GM19025 (cell line): ENCODE measurements at regions not wholly inside any gene's neighbourhood (a gene's known extent, or its start where the extent isn't known, plus 50 kb on each side); places are given as distances from the start of the nearest gene placed in this dataset.

Experiments
- ATAC-seq: cut with Tn5 transposase; IDR thresholded peaks from one replicate; pipeline ENCODE4 v1.9.1; 2021; ENCODE audit warnings: mild to moderate bottlenecking, low read depth, moderate library complexity; ENCODE audit not compliant: unreplicated experiment

DNA sequence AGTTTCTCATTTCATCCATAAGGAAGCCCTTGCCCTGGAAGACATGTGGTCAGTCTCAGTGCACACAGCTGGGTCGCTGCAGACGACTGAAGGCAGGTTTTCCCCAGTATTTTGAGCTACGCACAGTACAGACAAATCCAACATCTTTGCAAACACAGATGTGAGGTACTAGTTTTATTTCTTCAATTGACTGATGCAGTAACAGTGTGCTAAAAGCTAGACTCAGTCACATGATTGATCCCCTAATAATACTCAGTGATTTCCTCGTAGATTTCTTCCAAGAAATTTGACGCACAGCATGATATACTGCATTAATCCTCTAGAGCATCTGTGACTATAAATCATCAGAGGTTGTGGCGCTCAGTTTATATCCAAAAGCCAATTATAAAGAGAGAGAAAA, 346.1 kb downstream of the DIRAS2 start:
- ATAC-seq = no peak

DNA sequence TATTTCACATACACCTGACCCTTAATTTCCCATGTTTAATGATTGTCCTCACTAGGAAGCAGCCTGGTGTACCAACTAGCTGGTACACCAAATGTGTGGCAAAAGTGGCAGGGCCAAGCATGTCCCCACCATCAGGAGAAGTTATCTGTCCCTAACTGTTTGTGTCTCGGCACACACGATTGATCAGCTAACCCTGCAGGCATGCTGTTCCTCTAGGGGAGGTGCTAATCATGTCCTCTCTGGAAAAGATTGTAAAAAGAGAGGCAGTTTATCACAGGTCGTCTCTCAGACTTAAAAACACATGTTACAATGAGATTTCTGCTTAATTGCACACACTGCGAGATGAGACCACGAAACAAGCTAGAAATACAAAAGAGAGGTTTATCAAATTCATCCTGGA, 342.7 kb downstream of the DIRAS2 start:
- no peak for ATAC-seq

DNA sequence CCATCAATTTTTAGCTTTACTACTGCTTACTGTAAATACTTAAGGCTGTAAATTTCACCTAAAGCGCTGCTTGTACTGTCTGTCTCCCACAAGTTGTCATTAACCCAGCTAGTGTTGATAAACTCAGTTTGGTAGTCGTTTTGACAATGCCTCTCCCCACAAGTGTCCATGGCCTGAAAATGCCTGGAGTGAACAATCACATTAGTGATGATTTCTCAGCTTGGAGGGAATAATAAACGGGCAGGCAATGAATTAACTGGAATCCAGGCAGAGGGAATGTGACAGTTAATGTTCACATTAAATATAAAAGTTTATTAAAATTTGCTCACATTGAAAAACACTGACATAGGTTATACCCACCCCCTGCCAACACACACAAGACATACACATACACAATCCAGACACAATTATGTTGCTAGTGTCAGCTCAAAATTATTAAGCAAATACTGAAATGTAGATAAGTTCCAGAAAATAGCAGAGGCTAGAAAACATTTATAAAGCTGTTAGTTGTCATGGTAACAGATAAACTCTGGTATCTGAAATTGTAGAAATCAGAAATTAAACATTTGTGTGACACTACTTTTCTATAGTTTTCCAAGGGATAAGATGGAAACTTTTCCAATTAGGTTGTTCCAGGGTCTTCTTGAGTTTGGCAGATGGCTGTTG, 341.9 kb downstream of the DIRAS2 start:
- no peak for ATAC-seq

DNA sequence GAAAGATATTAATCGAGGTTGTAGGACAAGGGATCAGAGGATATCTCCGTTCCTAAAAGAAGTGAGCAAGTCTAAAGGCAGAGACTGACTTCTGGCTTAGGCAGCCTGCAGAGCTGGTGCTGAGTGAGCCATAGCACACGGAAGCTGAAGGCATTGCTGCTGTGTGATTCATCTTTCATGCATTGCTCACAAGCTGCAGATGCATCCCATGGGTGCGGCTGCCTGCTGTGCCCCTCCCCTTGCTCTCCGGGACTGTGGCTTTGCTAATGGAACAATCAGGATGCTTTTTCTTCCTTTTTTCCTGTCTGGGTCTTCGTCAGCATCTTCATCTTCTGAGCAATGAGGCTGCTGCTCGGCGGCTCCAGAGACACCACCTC, 341.4 kb downstream of the DIRAS2 start:
- no peak for ATAC-seq

DNA sequence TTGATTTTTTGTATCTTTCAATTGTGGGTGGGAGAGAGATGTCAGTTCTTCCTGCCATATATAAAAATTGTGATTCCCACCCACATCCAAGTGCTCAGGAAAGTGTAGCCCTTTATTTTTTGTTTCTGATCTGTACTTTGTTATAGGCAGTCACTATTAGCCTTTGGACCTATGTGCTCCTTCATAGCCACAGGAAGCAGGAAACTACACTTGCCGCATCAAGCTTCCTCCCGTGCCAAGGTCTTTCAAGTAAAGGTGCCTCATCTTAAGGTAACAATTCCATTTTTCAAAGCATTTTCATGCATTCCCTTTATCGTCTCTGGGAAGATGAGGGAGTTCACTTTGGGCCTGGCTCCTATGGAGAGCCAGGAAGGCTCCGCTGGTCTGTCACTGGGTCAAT, 339.0 kb downstream of the DIRAS2 start:
- ATAC-seq = no peak

DNA sequence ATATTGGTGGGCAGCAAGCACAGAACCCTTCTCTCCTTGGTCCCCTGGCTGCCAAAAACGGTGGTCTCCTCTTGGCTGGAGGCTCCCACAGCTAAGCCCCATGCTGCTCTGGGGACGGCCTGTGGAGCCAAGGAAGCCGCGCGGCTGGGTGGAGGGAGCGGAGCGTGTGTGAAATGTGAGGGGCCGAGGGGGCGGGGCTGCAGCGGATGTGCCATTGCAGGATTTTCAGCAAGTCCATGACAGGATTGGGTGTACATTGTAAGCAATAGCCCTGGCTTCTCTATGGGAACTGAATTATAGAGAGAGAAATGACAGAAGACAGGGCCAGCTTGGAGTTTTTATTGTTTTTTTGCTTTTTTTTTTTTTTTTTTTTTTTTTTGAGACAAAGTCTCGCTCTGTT, 336.5 kb downstream of the DIRAS2 start:
- no peak for ATAC-seq

DNA sequence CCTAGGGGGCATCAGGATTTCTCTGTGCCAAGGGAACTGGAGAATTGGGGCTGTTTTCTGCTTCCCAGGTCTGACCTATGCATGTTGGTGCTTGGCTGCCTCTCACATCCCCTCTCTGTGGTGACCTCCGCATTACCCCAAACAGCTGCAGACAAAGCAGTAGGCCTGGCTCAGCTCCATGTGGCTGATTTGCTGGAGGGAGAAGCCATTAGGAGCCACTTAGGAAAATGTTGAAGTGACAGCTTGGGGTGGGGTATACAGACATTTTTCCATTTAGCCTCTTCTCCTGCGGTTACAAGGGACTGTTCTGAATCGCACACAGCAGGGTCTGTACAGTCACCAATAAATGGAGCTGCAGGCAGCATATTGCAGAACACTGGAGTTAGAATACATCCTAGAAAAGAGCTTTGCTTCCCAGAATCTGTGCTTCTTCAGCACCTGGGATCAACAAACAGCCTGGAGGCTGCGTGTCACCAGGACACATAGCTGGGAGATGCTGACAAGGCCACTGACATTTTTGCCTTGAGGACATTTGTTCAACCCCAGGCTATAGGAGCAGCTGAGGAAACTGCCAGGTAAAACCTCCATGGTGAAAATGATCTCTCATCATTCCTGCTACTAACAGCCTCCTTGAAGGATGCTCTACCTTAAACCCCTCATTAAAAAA, 335.3 kb downstream of the DIRAS2 start:
- ATAC-seq = no peak

DNA sequence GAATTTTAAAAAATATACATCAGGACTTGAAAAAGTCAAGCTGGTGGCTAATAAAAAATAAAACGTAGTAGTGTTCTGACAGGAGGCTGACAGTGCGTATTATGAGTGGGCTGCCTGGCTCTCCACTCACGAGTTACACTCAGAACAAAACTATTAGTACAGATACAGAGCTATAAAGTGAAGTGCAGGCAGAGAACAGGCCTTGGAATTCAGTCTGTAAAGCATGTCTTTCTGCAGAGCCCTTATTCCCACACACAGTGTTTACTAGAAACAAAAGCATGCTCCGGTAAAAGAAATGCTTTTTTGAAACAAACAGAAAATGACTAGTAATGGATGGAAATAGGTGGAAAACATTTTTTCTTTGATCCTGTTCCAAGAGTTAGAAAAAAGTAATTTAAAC, 334.7 kb downstream of the DIRAS2 start:
- ATAC-seq = no peak

DNA sequence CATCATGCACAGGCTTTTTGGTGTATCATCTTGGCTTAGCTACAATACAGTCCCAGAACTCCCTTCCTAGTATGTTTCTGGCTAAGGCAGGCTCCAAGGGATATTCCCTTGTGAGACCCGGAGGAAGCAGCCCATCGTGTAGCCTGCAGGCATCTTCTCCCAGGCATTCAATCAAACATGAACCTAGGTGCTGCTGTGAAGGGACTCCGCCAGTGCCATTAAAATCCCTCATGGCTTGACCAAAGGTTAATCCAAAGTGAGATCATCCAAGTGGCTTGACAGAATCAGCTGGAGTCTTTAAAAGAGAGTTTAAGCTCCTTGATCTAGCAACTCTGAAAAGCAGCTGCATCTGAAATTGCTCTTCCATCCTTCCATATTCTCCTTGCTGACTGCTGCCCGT, 333.9 kb downstream of the DIRAS2 start:
- ATAC-seq = no peak

DNA sequence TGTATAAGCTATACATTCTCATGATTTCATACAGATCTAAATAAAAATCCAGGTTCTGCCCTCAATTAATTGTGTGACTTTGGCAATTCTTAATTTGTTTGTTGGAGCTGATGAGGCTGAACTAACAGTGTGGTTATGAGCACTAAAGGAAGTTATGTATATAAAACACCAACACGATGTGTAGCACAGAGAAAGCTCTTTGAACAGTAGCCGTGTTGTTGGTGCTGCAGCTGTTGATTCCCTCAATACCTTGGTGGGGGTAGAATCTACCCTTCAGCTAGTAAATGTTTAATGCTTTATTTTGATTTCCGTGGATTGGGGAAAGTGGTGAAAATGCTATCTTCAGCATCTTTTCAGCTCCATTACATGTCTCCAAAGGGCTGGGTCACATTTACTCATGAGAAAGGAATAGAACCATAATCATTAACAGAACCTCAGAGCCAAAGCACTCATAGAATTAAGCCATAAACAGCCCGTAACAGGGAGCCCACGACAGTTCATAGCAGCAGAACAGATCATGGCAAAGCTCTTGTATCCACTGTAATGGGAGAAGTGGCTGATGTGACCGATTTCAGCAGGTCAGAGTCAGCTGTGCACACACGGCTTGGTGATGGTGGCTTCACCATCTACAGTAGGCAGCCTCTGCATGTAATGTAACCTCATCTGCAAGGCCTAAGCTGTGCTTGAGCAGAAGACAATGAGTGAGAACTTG, 332.7 kb downstream of the DIRAS2 start:
- ATAC-seq = no peak

DNA sequence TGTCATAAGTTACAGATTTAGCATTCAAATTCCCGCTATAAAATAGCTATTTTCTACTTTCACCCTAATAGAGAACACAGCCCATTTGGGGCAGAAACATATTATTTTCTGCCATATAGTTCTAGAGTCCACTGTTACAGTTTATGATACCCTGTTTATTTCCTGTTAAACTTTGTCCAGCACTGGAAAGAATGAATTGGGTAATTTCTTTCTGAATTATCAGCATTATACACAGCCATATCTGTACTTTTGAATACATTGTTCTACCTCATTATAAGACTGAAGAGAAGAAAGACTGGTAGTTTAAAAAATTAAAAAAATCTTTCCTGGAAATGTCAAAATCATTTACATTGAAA, 332.1 kb downstream of the DIRAS2 start:
- no peak for ATAC-seq

DNA sequence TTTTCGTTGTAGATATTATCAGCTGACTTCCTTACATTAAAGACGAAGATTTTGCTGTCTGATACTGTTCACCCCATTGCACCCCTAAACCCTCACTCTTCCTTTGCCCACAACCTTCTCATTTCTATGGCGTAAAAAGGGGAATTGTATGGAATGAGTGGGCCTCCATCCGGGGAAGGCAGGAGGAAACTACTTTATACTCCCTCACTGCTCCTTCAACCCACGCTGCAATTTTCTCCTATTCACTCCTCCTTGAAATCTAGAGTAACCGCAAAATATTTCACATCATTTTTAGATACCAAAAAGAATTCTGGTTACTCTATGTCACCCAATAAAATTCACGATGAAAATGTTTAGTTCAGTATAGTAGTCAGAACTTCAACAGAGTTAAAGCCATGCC, 330.8 kb downstream of the DIRAS2 start:
- ATAC-seq = no peak

DNA sequence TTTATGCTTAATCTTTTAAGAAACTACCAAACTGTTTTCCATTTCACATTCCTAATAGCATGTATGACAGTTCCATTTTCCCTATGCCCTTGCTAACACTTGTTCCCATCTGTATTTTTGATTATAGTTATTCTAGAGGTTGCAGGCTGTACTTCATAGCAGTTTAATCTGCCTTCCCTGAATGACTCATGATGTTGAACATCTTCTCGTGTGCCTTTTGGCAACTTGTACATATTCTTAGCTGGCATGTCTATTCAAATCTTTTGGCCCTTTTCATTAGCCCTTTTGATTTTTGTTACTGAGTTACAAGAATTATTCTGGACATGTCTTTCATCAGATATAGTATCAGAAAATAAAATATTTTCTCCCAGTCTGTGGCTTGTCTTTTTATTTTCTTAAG, 320.3 kb downstream of the DIRAS2 start:
- no peak for ATAC-seq

DNA sequence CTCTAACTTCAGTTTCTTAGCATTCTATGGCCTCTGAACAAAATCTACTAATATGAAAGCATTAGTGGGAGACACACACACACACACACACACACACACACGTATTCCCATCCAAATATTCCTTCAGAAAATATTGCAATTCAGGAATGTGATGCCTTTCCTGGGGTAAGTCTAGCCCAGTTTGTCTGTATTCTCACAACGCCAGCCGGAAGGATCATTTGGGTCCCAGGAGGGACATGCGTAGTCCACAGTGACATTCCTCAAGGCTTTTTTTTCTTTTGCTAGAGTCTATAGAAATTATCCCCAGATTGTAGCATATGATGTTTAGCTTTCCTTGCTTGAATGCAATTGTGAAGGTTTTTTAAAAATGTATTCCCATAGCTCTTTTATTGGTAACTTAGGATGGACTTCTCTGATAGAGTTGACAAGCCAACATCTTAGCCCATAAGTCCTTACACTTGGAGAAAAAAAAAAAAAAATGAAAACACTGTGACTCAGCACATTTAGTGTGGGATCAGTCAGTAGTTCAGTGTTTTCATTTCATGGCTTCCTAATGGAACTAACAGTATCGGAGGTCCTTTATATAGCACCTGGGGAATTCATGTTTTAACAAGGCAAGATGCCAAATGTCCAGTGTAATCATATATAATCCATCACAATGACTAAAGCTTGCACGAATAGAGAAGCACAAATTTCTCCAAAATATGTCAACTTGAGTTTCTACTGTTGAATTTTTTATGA, 316.5 kb downstream of the DIRAS2 start:
- no peak for ATAC-seq

DNA sequence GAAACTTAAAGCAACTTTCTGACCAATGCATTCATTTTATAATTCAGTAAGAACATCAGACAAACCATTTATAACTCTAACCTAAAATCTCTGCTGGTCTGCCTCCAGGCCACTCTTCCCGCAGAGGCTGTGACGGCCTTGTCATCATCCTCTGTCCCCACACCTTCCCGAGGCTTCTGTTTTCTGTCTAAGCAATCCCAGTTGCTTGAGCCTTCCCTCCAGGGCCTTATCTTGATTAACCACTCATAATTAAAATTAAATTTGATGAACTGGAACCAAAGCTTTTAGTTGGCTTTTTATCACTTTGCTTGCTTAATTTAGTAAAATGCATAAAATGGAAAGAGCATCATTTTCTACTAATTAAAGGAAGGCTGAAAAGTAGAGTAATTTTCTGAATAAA, 312.4 kb downstream of the DIRAS2 start:
- ATAC-seq = no peak

DNA sequence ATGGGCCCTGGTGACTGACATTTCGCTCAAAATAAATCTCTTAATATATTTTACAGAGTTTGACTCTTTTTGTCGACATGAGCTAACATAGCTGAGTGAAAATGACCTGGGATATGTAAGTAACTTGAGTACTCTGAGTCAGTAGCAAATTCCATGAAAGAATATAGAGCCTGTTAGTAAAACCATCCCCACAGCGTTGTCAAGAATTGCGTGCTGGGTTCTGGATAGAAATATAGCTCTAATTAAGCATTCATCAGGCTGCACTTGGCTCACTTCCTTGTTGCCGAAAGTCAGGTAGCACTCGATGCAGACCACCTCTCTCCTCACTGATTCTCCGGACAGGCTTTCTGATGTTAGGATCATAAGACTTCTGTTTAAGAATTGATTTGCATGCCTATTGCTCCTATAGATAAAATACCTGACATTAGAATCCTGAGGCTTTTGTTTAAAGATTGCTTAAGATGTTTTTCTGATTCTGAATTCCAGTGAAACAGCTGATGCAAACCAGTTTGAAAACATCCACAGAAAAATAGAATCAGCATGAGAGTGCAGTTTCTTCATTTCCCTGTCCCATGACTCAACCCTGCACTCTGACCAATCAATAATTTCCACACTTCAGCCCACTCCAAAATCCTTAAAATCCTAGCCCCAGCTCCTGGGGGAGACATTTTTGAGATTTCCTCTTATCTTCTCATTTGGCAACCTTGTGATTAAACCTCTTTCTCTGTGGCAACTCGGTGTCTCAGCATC, 310.6 kb downstream of the DIRAS2 start:
- no peak for ATAC-seq

DNA sequence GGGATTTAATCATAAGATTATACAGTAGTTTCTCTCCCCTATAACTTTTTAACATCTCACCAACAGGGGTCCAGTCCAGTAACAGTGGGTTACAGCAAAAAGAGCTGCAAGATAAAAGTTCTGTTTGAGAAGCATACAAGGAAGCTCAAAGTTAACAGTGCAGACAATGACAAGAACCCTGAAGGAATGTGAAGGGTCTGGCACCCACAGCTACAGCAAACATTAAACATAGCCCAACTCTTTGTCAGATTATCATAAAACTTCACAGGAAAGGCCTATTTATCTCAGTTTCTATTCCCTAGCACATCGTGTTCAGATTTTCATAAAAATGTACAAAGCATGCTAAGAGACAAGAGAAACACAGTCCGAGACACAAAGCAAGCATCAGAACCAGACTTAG, 309.4 kb downstream of the DIRAS2 start:
- ATAC-seq = no peak

DNA sequence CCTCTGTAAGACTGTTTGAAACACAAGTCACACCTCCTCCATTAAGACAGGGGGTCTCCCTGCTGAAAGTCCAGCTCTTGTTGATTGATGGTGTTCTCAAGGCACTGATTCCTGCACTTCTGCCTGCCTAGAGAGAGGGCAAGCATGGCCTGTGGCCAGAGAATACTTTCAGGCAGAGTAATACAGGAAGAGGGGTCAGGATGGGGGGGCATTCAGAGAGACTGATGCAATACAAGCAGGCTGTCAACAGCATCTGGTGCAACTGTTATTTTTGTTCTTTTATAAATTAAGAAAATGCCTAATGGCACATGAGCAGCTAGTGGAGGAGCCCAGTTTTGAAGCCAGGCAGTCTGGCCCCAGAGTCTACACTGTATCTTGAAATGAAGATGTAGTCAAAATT, 302.2 kb downstream of the DIRAS2 start:
- no peak for ATAC-seq

DNA sequence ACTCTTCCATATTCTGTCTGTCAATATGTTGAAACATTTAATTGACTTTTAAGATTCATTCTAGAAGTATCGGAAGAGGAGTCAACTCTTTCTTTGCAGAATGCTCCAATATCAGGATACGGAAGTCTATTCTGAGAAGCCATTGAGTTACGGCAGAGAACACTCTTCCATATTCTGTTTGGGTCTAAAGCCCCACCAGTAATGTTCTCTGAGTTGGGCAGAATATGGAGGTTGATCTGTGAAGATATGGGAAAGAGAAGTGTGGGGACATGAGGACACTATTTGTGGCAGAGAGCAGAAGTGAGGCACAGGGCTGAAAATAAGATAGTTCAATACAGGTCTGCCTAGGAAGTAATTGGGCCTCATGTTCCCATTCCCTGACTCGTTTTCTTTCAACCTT, 300.0 kb downstream of the DIRAS2 start:
- ATAC-seq = no peak

DNA sequence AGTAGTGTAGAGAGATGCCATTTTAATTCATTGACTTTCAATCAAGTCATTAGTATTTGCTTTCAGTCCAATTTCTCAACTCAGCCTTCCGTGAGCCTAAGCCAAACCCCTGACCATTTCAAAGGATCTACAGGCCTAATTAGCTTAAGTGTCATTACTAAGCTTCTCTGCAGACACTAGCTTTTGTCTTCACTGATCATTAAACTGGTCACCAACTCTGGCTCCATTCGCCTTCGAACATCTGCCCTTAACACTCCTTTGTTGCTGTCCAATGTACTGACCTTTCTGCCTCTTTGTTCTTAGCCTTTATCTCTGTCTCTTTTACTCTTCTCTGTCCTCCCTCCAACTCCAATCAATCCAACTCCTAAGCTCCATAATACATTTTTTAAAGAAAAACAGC, 299.3 kb downstream of the DIRAS2 start:
- ATAC-seq = no peak

DNA sequence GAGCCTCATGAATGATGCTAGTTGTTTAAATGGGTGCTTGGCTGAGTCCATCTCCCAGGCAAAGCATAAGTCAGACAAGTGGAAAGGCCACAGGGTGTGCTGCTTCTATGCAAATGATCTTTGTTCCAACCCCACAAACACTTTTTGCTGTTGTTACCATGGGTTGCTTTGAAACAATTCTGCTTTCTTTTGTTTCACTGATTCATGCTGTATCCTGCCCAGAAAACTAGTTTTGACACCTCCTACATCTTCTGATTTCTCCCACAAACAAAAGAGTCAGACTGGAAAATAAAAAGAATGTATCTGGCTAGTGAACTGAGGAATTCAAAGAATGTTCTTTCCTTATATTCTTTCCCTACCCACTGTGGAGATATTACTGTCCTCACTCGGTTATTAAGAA, 298.6 kb downstream of the DIRAS2 start:
- ATAC-seq = no peak
